Endodermal cell (in vitro differentiated cells): ENCODE measurements at regions not wholly inside any gene's neighbourhood (a gene's known extent, or its start where the extent isn't known, plus 50 kb on each side); places are given as distances from the start of the nearest gene placed in this dataset.

Experiments used
- DNase-seq: peaks from one replicate; pipeline ENCODE4 v3.0.0-alpha.2; 2017
- H3K27ac ChIP-seq: 2 replicates; pipeline ENCODE4 v1.5.1; 2013; ENCODE audit warnings: mild to moderate bottlenecking, low read depth, low read length, moderate library complexity
- H3K27me3 ChIP-seq: 2 replicates; pipeline ENCODE4 v1.6.1; 2013; ENCODE audit warnings: mild to moderate bottlenecking, low read length, moderate library complexity; ENCODE audit not compliant: insufficient read depth, control insufficient read depth, poor library complexity, severe bottlenecking
- H3K36me3 ChIP-seq: 2 replicates; pipeline ENCODE4 v1.7.0; 2013; ENCODE audit warnings: mild to moderate bottlenecking, low read length, moderate library complexity; ENCODE audit not compliant: control insufficient read depth, insufficient read depth
- H3K4me1 ChIP-seq: one replicate; pipeline ENCODE4 v1.7.0; 2013; ENCODE audit warnings: low read length; ENCODE audit not compliant: control insufficient read depth, insufficient read depth
- H3K4me3 ChIP-seq: 2 replicates; pipeline ENCODE4 v1.5.1; 2013; ENCODE audit warnings: mild to moderate bottlenecking, low read length, moderate library complexity
- H3K9ac ChIP-seq: 2 replicates; pipeline ENCODE4 v1.6.1; 2013; ENCODE audit warnings: mild to moderate bottlenecking, low read length, moderate library complexity; ENCODE audit not compliant: poor library complexity, severe bottlenecking; ENCODE audit errors: extremely low read depth
- H3K9me3 ChIP-seq: 2 replicates; pipeline ENCODE4 v1.6.1; 2013; ENCODE audit warnings: mild to moderate bottlenecking, low read length, moderate library complexity; ENCODE audit not compliant: control insufficient read depth
- H3K27ac Mint-ChIP-seq: 2 replicates; pipeline ENCODE4 v1.8.0; 2020; ENCODE audit warnings: mixed read lengths
- H3K27me3 Mint-ChIP-seq: 2 replicates; pipeline ENCODE4 v1.8.0; 2021; ENCODE audit warnings: mild to moderate bottlenecking, mixed read lengths; ENCODE audit not compliant: insufficient read depth
- H3K36me3 Mint-ChIP-seq: 2 replicates; pipeline ENCODE4 v1.8.0; 2020; ENCODE audit warnings: low read depth, mixed read lengths
- H3K4me1 Mint-ChIP-seq: 2 replicates; pipeline ENCODE4 v1.8.0; 2020; ENCODE audit warnings: mixed read lengths
- H3K4me3 Mint-ChIP-seq: 2 replicates; pipeline ENCODE4 v1.8.0; 2020; ENCODE audit warnings: mild to moderate bottlenecking, moderate library complexity, mixed read lengths
- H3K9me3 Mint-ChIP-seq: 2 replicates; pipeline ENCODE4 v1.8.0; 2020; ENCODE audit warnings: mild to moderate bottlenecking, mixed read lengths
- WGBS, 2 experiments: methylation state at CpG; one replicate each; pipeline versions ENCODE4 v1.1.5 to v1.1.7; 2013; ENCODE audit warnings: missing lambda C conversion rate in 2 of 2, mixed read lengths in 1 of 2; ENCODE audit not compliant: insufficient coverage in 1 of 2, insufficient read length in 1 of 2; 5-methylcytosine and 5-hydroxymethylcytosine counted together
- TF ChIP-seq, protein P1 (sequence below): fragments of 200-600 bp; sonication (generic); conservative IDR thresholded peaks from 2 replicates; pipeline ENCODE4 v1.5.0; 2021; ENCODE audit warnings: antibody characterized with exemption, mild to moderate bottlenecking

DNA sequence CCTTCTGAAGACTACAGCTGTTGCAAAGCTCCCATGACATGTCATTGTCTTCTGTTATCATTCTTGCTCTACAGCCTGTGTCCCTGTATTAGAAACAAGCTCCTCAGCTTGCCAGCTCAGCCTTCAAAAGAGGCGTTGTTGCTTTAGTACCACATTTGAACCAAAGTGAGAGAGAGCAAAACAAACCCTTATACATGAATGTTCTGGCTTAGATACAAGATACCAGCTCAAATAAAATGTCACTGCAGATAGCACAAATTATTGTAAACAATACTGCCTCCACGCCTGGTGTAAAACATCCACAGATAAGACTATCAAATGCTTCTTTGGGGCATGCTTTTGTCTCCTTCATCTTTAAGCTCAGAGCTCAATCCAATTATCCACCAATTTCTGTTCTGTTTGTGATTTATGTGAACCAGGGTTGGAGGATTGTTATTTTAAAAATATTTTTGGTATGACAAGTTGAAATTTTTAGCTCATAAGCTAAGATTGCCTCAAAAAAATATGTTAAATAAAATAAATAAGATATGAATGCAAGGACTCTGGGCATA lies 403.6 kb upstream of the CDIN1 start:
- peaks cover 10% of the 10 kb centered on the region for H3K4me1 ChIP-seq
- no peaks in the 10 kb centered on the region for H3K27me3 Mint-ChIP-seq
- TF ChIP-seq, protein P1, sequence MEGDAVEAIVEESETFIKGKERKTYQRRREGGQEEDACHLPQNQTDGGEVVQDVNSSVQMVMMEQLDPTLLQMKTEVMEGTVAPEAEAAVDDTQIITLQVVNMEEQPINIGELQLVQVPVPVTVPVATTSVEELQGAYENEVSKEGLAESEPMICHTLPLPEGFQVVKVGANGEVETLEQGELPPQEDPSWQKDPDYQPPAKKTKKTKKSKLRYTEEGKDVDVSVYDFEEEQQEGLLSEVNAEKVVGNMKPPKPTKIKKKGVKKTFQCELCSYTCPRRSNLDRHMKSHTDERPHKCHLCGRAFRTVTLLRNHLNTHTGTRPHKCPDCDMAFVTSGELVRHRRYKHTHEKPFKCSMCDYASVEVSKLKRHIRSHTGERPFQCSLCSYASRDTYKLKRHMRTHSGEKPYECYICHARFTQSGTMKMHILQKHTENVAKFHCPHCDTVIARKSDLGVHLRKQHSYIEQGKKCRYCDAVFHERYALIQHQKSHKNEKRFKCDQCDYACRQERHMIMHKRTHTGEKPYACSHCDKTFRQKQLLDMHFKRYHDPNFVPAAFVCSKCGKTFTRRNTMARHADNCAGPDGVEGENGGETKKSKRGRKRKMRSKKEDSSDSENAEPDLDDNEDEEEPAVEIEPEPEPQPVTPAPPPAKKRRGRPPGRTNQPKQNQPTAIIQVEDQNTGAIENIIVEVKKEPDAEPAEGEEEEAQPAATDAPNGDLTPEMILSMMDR: no peak
- no peaks in the 10 kb centered on the region for H3K9me3 ChIP-seq
- no peak overlapping the region for H3K4me3 ChIP-seq
- H3K36me3 Mint-ChIP-seq: no peaks in the 10 kb centered on the region
- H3K36me3 ChIP-seq: no peaks in the 10 kb centered on the region
- H3K4me1 Mint-ChIP-seq: peaks cover 35% of the 10 kb centered on the region
- H3K9ac ChIP-seq: no peak overlapping the region
- H3K27ac Mint-ChIP-seq: no peak overlapping the region
- H3K9me3 Mint-ChIP-seq: no peaks in the 10 kb centered on the region
- no peak overlapping the region for H3K27ac ChIP-seq
- H3K27me3 ChIP-seq: no peaks in the 10 kb centered on the region
- no peak overlapping the region for H3K4me3 Mint-ChIP-seq
- WGBS, 2 experiments: 79 to 88% methylated on average over 2 of the region's 2 CpGs
- DNase-seq: no peak

DNA sequence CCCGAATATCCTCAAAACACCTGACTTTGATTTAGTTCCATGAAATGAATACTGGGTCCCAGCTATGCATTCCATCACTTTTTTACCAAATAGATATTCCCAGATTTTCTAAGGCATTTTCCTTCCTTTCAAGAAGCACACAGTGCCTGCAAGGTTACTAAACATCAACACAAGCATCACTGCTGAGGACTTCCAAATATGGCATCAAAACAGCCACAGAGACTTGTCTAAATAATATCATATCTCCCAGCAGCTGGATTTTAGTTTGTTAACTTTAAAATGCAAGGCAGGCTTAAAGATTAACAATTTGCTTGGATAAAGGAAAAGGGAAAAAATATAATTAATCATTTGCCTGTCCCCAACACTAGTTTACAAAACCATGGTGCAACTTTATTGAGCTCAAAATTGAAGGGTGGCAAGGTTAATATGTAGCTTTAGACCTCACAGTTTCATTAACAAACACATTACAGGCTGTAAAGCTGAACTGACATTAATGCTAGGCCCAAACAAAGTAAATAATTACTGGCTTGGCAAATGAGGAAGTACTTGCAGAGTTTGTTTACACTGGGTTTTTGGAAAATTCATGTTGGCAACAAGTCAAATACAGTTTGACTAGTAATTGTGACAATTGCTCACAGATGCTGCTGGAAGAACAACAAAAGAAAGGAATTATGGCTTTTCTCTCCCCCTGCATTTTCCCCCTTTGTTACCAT lies 401.7 kb upstream of the CDIN1 start:
- Histone ChIP-seq H3K4me3 (no peak overlapping the region), H3K36me3 (no peaks in the 10 kb centered on the region), H3K4me1 (peaks cover 10% of the 10 kb centered on the region), H3K27ac (no peak overlapping the region), H3K9ac (no peak overlapping the region), H3K9me3 (no peaks in the 10 kb centered on the region), H3K27me3 (no peaks in the 10 kb centered on the region)
- Mint-ChIP-seq H3K4me1 (peaks cover 35% of the 10 kb centered on the region), H3K27me3 (no peaks in the 10 kb centered on the region), H3K4me3 (no peak overlapping the region), H3K27ac (no peak overlapping the region), H3K9me3 (no peaks in the 10 kb centered on the region), H3K36me3 (no peaks in the 10 kb centered on the region)
- no peak for DNase-seq
- TF ChIP-seq, protein P1: no peak
- whole genome bisulfite sequencing, 2 experiments: 83 to 89% methylated on average over 1 of the region's 1 CpG

GRCh38 chr15:36178303-36178633 lies 401.2 kb upstream of the CDIN1 start:
- Histone ChIP-seq H3K36me3 (no peaks in the 10 kb centered on the region), H3K27ac (no peak overlapping the region), H3K4me3 (no peak overlapping the region), H3K9ac (no peak overlapping the region), H3K9me3 (no peaks in the 10 kb centered on the region), H3K27me3 (no peaks in the 10 kb centered on the region), H3K4me1 (peaks cover 10% of the 10 kb centered on the region)
- TF ChIP-seq, protein P1: no peak
- Mint-ChIP-seq H3K4me1 (peaks cover 35% of the 10 kb centered on the region), H3K36me3 (no peaks in the 10 kb centered on the region), H3K27me3 (no peaks in the 10 kb centered on the region), H3K9me3 (no peaks in the 10 kb centered on the region), H3K27ac (no peak overlapping the region), H3K4me3 (no peak overlapping the region)
- WGBS, 2 experiments: 88 to 91% methylated on average over 2 of the region's 2 CpGs
- DNase-seq: no peak
